BJ (cell line): ENCODE measurements at regions not wholly inside any gene's neighbourhood (a gene's known extent, or its start where the extent isn't known, plus 50 kb on each side); places are given as distances from the start of the nearest gene placed in this dataset.
"Not testable (repeated sequence)": the region's sequence is repeated elsewhere in the genome, so short reads cannot be mapped to it uniquely, and the experiment has no call there.

ENCODE experiments used
- CTCF ChIA-PET: fragments of 350-600 bp; formaldehyde crosslinking; extraction: SDS; loops from one replicate; lab custom pipeline; 2021; ENCODE audit warnings: antibody characterized with exemption, inconsistent platforms; lab: Yijun Ruan, JAX
- POLR2A ChIA-PET: fragments of 300-600 bp; sonication (Branson Sonifier 250); formaldehyde crosslinking; extraction: SDS; loops from one replicate; lab custom pipeline; 2021; ENCODE audit warnings: antibody characterized with exemption; lab: Charles Lee
- DNase-seq: peaks from one replicate; pipeline ENCODE4 v3.0.0-alpha.2; 2011; ENCODE audit warnings: low read depth
- H3K27me3 ChIP-seq: 2 replicates; pipeline ENCODE4 v1.6.0; 2011; ENCODE audit warnings: low read length; ENCODE audit not compliant: control insufficient read depth, insufficient read depth
- H3K36me3 ChIP-seq: 2 replicates; pipeline ENCODE4 v1.5.1; 2011; ENCODE audit warnings: low read length; ENCODE audit not compliant: control insufficient read depth, insufficient read depth
- H3K4me3 ChIP-seq: 2 replicates; pipeline ENCODE4 v1.5.1; 2011; ENCODE audit warnings: low read depth, mild to moderate bottlenecking, control low read depth, low read length
- TF ChIP-seq, protein P1 (sequence below): IDR thresholded peaks from 2 replicates; pipeline ENCODE4 v1.5.1; 2011; ENCODE audit warnings: low read depth, mild to moderate bottlenecking, control low read depth, inconsistent platforms, low read length, moderate library complexity; ENCODE audit not compliant: insufficient read depth

DNA sequence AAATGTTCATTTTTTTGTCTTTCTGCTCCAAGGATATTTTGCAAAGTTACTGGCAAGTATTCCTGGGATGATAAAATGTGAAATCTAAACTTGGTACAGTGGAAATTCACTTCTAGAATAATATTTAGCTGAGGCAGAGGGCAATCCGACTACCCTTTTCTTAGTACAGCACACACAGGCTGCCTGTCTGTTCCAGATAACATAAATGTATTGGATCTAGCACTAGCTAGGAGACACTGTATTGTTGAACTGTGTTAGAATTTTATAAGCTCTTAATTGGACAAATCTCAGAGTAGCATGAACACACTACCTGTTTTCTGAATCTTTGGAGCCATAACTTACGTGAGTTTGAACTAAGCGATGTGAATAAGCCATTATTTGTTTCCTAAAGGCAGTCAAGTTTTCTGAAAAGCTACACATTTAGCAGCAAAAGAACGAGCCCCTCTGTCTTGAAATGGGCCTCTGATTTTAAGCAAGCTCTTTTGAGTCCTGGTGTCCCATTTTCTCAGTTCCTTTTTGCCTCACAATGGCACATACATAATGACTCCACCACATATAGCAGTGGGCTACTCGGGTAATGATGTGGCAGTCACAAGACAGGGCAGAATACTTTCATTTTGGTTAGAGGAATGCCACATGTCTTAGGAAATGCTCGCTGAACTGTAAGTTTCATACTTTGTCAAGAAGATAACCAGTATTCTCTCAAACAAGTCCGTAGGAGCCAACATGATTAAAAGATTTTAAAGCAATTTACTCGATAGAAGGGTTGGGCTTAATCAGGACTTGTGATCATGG lies 116.5 kb upstream of the ESR1 start:
- TF ChIP-seq, protein P1, sequence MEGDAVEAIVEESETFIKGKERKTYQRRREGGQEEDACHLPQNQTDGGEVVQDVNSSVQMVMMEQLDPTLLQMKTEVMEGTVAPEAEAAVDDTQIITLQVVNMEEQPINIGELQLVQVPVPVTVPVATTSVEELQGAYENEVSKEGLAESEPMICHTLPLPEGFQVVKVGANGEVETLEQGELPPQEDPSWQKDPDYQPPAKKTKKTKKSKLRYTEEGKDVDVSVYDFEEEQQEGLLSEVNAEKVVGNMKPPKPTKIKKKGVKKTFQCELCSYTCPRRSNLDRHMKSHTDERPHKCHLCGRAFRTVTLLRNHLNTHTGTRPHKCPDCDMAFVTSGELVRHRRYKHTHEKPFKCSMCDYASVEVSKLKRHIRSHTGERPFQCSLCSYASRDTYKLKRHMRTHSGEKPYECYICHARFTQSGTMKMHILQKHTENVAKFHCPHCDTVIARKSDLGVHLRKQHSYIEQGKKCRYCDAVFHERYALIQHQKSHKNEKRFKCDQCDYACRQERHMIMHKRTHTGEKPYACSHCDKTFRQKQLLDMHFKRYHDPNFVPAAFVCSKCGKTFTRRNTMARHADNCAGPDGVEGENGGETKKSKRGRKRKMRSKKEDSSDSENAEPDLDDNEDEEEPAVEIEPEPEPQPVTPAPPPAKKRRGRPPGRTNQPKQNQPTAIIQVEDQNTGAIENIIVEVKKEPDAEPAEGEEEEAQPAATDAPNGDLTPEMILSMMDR = no peak
- CTCF ChIA-PET = interaction anchor here (0.7 to 1.7 kb wide), 5 partner anchors 11 to 607 kb away, joined by 3 to 5 read pairs (median 4); no protein-coding TSS in a partner anchor
- no peak overlapping the region for H3K4me3 ChIP-seq
- POLR2A ChIA-PET = interaction anchor here (0.5 kb wide), 1 partner anchor 63 kb away, joined by 5 read pairs; no protein-coding TSS in a partner anchor
- H3K27me3 ChIP-seq = 0 out of 2 replicates have a peak, but pooled peaks cover 1% of the 10 kb centered on the region
- H3K36me3 ChIP-seq = no peaks in the 10 kb centered on the region
- DNase-seq = no peak

DNA sequence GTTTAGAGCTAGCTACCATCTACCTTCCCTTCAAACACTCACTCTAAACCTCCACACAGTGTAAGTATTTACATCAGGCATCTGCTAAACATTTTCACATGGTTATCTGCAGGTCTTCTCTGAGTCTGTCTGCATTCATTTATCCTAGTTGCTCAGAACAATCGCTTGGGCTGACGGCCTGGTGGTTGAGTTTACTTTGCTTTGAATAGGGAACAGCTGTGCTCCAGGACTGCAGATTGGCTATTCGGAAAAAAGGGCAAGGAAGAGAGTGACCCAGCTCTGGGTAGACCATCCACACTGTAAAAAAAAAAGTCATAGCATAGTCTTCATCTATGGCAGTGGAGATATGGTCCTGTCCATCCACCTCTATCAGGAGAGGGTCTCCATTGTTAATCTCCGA lies 115.3 kb upstream of the ESR1 start:
- H3K4me3 ChIP-seq = no peak overlapping the region
- TF ChIP-seq, protein P1 = no peak
- POLR2A ChIA-PET = no interaction called here
- CTCF ChIA-PET = no interaction called here
- H3K27me3 ChIP-seq = no peaks in the 10 kb centered on the region
- DNase-seq = no peak
- no peaks in the 10 kb centered on the region for H3K36me3 ChIP-seq

DNA sequence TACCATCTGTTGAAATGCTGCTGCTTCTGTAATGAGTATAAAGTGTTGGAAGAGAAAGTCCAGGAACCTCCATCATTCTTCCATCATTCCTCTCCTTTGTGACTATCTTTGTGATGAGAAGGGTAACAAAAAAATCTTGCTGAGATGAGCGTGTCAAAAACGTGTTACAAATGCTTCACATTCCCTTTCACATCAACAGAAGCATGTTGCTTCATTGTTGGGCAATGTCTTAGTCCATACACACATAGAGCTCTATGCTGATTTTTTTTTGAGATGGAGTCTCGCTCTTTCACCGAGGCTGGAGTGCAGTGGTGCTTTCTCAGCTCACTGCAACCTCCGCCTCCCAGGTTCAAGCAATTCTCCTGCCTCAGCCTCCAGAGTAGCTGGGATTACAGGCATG lies 114.1 kb upstream of the ESR1 start:
- Histone ChIP-seq H3K36me3 (no peaks in the 10 kb centered on the region), H3K27me3 (no peaks in the 10 kb centered on the region), H3K4me3 (no peak overlapping the region)
- TF ChIP-seq, protein P1 = no peak
- CTCF ChIA-PET = interaction anchor here (1.5 kb wide), 1 partner anchor 12 kb away, joined by 5 read pairs; no protein-coding TSS in a partner anchor
- POLR2A ChIA-PET = no interaction called here
- no peak for DNase-seq

DNA sequence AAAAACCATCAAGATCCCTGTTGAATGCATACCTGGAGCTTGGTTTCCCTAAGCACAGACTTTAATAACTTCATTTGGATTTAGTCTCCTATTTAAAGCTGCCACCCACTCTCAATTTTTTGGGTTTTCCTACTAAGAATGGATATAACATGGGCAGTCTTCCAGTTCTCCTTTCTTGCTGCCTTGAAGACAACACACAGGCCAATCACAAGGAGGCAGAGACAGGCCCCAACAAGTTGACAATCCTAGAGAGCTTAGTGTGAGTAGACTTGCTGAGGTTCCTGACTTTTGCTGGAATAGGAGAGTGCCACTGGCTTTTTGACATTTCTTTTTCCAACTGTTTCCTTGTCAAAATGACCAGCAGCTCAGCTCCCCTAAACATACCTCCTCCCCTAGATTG lies 112.3 kb upstream of the ESR1 start:
- no peaks in the 10 kb centered on the region for H3K36me3 ChIP-seq
- TF ChIP-seq, protein P1 = no peak
- no peaks in the 10 kb centered on the region for H3K27me3 ChIP-seq
- CTCF ChIA-PET = interaction anchor here (1.1 kb wide), 1 partner anchor 429 kb away, joined by 5 read pairs; no protein-coding TSS in a partner anchor
- POLR2A ChIA-PET = no interaction called here
- DNase-seq = no peak
- no peak overlapping the region for H3K4me3 ChIP-seq

DNA sequence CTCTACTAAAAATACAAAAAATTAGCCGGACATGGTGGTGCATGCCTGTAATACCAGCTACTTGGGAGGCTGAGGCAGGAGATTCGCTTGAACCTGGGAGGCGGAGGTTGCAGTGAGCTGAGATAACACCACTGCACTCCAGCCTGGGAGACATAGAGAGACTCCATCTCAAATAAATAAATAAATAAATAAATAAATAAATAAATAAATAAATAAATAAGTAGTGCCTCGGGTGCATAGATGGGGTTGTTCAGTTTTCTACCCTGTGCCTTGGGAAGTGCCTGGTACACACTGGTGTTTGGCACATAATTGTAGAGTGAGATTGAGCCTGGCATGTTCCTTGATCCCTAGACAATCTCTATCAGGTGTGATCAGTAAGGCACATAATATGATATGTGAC lies 111.2 kb upstream of the ESR1 start:
- H3K27me3 ChIP-seq, DNase-seq, POLR2A ChIA-PET, H3K4me3 ChIP-seq, H3K36me3 ChIP-seq, CTCF ChIA-PET: not testable (repeated sequence)
